SK-N-DZ (cell line): ENCODE measurements at regions not wholly inside any gene's neighbourhood (a gene's known extent, or its start where the extent isn't known, plus 50 kb on each side); places are given as distances from the start of the nearest gene placed in this dataset.
A peak's percentile ranks its signal among the peaks of the same experiment; 100 is the strongest.

Experiments
- DNase-seq: peaks from one replicate; pipeline ENCODE4 v3.0.0-alpha.2; 2015; ENCODE audit warnings: low spot score

DNA sequence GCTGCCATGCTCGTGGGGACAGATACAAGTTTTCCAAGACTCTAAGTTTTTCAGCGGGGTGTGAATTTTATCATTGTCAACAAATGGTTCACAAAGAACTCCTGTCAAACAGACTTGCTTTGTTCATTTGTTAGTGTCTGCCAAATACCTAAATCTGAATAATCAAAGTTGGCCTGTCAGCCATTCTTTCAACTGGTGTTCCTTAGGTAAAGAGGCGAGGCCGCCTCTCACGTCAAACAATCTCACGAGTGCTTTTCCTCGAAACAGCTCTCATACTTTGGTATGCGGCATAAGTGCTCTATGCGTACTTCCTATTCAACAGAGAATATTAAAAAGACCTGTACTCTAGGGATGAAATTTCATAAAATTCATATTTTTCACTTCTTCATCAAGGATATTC, 51.4 kb upstream of the KANK4 start:
- no peak for DNase-seq

DNA sequence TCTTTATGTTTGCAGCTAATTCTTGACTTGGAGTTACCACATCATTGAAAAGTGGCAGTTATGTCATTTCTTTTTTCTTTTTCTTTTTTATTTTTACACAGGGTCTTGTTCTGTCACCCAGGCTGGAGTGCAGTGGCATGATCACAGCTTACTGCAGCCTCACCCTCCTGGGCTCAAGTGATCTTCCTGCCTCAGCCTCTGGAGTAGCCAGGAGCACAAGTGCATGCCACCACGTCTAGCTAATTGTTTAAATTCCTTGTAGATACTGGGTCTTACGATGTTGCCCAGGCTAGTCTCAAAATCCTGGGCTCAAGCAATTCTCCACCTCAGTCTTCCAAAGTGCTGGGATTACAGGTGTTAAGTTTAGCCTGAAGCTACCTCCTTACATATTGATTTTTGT, 52.1 kb upstream of the KANK4 start:
- no peak for DNase-seq

DNA sequence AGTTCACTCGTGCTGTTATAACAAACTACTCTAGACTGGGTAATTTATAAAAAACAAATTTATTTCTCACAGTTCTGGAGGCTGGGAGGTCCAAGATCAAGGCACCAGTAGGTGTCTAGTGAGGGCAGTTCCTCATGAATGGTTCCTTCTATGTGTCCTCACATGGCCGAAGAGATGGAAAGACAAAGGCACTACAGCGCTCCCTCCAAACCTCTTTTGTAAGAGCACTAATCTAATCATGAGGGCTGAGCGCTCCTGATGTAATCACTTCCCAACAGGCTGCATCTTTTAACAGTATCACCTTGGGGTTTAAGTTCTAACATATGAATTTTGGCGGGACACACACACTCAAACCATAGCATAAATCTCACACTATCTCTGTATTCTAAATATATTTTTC, 54.0 kb upstream of the KANK4 start:
- DNase-seq = peak; percentile 67

DNA sequence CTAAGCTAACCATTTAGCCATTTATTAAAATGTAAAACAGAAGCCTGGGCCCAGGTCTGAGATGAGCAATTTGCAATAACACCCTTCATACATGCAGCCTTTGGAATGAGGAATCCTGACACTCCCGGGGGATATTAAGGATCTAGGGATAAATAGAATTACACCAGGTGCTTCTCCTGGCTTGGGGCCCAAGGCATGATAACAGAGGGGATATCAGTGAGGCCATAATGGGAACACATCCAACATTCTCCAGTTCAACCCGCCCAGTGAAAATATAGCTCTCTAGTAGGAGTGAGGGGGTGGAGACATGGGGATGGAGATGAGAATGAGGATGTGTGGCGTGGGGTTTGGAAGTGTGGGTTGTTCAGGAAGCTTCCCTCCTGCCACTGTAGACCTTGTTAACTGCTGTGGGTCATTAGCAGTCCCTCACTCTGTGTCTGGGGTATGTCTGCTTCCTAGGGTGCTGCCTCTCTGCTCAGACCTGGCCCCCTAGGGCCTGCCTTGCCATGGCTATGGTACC, 57.9 kb upstream of the KANK4 start:
- no peak for DNase-seq

DNA sequence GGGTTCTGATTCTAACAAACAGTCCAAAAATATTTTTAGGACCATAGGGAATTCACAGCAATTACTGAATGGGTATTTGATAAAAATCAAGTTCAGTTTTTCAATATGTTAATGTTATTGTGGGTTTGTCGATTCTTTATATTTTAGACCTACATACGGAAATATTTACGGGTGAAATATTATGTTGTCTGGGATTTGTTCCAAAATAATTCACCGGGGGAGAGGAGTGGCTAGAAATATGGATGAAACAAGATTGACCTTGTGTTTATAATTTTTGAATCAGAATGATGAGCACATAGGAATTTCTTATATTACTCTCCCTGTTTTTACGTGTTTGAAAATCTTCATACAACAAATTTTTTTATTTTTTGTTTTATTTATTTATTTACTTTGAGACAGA, 56.7 kb upstream of the USP1 start:
- DNase-seq = no peak

DNA sequence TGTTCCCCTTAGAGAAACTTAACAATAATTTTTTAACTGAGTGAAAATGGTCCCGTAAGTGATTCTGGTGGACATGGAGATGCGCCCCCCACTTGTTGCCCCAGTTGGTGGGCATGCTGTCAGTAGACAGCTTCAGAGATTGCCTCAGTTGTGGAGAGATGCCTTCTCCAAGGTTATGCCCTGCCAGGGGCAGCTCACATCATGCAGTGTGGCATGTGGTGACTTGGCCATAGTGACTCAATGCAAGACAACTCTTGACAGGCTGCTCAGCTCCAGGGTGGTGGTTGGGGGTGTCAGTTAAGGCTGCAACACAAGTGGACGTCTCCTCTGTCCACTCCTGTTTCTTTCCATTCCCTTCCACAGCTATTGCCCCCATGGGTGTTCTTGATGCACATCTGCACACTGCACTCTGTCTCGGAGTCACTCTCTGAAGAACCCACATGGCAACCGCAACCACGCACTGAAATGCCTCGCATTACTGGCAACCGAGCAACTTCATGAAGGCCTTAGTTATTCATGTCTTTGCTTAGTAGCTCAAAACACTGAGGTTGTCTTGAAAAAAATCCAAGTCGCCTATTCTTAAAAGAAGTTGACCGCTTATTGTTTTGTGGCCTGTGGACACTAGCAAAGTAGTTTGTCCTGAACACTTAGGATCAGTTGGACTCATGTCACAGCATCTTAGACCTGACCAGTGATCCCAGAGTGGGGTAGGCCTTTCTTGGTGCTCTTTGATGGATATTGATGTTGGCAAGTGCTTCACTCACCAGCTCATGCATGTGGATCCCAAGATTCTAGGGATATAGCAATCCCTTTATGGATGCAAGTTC, 54.8 kb upstream of the USP1 start:
- no peak for DNase-seq

DNA sequence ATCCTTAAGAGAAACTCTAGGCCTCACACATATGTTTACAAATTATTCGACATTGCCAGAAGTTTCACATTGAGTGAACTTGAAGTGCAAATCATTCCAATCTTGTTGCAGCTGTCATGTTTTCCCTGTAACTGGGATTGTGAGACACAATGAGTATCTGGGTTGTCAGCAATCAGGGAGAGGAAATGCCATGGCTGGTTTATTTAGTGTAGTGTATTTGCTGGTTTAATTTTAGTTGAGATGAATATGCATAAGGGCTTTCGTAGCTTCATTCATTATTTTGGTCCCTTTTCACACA, 54.2 kb upstream of the USP1 start:
- no peak for DNase-seq

DNA sequence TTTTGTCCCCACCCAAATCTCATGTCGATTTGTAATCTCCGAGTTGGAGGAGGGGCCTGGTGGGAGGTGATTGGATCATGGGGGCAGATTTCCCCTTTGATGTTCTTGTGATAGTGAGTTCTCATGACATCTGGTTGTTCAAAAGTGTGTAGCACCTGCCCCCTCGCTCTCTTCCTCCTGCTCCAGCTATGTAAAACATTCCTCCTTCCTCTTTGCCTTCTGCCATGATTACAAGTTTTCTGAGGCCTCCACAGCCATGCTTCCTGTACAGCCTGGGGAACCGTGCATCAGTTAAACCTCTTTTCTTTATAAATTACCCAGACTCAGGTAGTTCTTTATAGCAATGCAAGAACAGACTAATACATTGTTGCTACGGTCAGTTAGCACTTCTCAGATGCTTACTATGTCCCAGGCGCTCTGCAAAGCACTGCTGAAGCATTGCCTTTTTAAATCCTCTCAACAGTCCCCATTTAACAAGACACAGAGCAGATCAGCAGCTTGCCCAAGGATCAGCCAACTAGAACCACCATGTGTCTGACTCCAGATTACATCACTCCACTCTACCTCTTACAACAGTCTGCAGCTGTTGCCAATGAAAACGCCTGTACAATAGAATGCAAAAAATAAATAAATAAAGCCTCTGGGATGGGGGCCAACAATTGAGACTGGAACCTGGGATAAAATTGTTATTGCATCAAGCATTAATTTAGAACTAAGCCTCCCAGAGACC, 52.4 kb upstream of the USP1 start:
- DNase-seq = peak; percentile 87

DNA sequence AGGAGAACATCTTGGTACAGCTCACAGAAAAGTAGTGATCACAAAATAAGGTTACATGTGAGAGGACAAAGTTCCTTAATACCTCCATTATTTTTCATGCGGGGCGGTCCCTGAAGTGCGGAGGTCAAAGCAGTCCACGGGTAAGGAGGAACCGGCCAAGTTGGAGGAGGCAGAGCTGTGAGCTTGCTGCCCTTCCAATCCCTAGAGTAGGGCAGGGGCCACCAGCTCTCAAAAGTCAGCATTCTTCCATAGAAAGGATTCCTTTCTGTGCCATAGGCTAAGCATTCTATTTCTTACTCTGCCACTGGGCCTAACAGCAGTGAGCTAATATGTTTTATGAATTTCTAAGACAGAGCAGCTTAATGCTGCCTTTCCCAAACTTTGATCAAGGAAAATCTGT, 50.9 kb upstream of the USP1 start:
- DNase-seq = no peak

DNA sequence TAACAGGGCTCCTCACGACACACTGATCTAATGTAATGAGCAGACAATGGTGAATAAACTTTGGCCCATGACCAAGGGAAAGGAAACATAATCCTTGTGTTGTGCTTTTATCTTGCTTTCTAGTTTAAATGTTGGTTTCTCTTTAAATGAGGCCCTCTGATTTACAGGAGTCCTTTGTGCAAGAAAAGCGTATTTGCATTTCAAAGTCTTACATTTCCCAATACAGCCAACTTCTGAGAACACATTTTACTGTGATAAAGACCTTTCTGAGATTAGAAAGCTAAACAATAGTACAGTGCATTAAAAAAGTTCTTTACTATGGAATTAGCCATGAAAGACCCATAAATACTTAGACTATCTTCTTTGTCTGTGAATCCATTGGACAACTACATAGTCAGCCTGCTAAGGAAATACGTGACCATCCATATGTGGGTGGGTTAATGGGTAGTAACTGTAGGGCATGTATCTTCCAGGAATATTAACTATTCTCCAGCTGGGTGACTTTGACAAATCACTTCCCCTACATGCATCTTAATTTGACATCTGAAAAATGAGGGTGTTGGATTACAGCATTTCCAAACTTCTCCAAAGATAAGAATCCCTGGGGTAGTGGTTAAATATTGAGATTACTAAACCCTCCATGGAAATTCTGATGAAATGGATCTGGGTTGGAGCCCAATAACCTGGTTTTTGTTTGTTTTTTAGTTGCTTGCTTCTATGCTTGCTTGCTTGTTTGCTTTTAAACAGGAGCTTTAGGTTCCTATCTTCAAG, 50.3 kb upstream of the USP1 start:
- DNase-seq = no peak
